H7 (cell line): ENCODE measurements at regions not wholly inside any gene's neighbourhood (a gene's known extent, or its start where the extent isn't known, plus 50 kb on each side); places are given as distances from the start of the nearest gene placed in this dataset.

ENCODE experiments used
- DNase-seq: peaks from one replicate; pipeline ENCODE4 v3.0.0; 2012
- H3K27me3 ChIP-seq: 2 replicates; pipeline ENCODE4 v1.6.0; 2011; ENCODE audit warnings: mild to moderate bottlenecking, low read length; ENCODE audit not compliant: control insufficient read depth, insufficient read depth
- H3K36me3 ChIP-seq: replicated peaks from 2 replicates; pipeline ENCODE4 v1.5.1; 2011; ENCODE audit warnings: low read length; ENCODE audit not compliant: control insufficient read depth, insufficient read depth
- H3K4me3 ChIP-seq: 2 replicates; pipeline ENCODE4 v1.5.1; 2011; ENCODE audit warnings: low read depth, mild to moderate bottlenecking, control low read depth, low read length, moderate library complexity; ENCODE audit not compliant: insufficient read depth

DNA sequence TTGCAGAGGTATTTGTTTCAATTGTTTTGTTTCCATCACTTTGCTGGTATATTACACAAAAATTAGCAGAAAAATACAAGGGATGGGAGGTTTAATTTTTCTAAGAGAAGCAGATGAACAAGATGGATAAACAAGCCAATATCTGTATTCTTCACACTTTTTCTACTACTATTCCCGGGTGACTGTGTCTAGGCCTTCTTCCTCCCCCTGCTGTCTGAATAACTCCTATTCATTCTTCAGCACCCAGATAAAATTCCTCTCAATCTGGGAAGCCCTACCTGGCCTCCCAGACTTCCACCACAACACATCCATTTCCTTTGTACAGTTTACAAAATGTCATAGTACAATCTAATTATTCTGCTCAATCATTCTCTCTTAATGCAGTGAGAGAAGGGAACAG lies 666.6 kb upstream of the TENM4 start:
- no peaks in the 10 kb centered on the region for H3K36me3 ChIP-seq
- DNase-seq: no peak
- H3K4me3 ChIP-seq: no peak overlapping the region
- H3K27me3 ChIP-seq: no peaks in the 10 kb centered on the region

DNA sequence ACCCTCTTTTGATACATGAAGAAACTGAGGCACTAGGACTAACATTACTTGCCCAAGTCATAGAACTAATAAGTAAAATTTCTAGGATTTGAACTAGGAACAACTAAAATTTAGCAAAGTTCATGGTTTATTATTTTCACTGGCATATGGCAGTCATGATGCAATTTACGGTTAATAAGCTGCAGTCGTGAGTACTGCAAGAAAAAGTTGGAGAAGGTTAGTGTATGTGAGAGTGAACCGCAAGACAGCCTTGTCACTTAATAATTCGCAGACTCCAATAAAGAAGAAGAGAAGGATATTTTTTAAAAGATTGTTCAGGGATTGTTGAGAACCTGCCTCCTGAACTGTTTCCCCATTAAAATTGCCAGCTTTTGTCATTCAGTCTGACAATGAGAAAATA lies 663.4 kb upstream of the TENM4 start:
- no peaks in the 10 kb centered on the region for H3K36me3 ChIP-seq
- H3K4me3 ChIP-seq: no peak overlapping the region
- DNase-seq: no peak
- H3K27me3 ChIP-seq: no peaks in the 10 kb centered on the region

DNA sequence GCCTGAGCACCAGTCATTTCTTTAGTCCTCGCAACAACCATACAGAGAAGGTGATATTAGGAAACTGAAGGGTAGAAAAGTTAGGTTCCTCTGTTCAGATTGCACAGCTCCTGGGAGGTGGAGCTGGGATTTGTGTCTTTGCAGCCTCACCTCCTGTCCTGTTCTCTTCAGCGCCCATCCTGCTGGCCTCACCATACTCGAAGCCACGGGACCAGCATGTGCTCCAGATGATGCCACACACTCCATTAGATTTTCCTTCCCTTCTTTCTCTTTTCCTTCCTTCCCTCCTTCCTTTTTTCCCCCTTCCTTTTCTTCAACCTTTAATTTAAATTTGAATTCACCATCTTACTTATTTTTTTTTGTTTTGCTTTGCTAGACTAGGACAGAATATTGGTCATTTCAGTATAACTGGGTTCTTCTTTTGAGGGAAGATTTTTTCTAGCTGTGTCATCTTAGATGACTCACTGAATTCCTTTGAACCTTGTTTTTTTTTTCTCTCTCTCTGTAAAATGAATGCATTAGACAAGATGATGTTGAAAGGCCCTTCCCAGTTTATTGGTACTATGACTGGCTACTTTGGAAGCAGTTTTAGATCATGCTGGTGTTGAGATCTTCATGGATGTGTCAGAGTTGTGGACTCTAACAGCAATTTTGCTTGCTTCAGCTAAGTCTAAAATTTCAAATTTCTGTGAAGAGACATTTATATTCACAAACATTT lies 662.5 kb upstream of the TENM4 start:
- Histone ChIP-seq H3K27me3 (no peaks in the 10 kb centered on the region), H3K4me3 (no peak overlapping the region), H3K36me3 (no peaks in the 10 kb centered on the region)
- DNase-seq: no peak

- Histone ChIP-seq H3K4me3 (no peak overlapping the region), H3K27me3 (no peaks in the 10 kb centered on the region), H3K36me3 (no peaks in the 10 kb centered on the region)
- DNase-seq: no peak
Measured at GRCh38 chr11:80097146-80097545, 656.3 kb upstream of the TENM4 start.

DNA sequence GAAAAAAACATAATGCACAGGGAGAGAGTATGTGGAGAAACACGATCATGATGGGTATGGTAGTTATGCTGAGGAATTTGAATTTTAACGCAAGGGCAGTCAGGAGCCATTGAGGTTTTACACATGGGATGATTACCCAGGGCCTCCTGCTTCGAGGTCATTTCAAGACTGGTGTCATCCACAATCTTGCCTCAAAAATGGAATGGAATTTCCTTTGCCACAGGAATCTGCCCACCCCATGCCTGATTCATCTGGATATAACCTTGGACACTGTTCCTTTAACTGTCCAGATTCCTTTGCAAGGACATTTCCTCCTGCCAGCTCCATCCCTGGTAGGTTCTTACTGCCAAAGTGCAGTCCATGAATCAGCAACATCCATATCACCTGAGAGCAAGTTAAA lies 655.9 kb upstream of the TENM4 start:
- H3K4me3 ChIP-seq: no peak overlapping the region
- no peaks in the 10 kb centered on the region for H3K27me3 ChIP-seq
- no peaks in the 10 kb centered on the region for H3K36me3 ChIP-seq
- DNase-seq: no peak

DNA sequence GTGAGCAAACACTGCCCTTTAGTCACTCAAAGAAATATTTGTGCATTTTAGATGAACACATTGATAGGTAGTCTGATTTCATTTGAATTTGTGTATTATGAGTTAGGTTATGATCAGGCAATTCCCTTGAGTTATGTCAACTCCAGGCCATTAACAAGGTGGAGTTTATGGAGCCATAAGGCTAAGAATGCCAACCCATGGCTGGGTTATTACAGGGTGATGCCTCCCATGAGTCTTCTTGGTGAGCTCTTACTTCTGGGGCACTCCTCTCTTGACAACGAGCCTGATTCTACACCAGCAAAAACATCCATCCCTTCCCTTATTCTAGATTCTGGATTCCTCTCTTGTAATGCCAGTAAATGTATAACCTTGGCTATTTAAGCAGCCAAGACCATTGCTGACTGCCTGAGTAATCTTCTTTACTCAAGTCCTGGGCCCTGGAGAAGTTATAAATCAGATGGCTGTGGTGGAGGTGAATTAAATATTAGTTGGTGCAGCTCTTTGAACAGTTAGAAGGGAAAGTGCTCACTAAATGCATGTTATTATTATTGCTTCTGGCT lies 645.7 kb upstream of the TENM4 start:
- no peak overlapping the region for H3K4me3 ChIP-seq
- DNase-seq: no peak
- no peaks in the 10 kb centered on the region for H3K36me3 ChIP-seq
- H3K27me3 ChIP-seq: no peaks in the 10 kb centered on the region

- H3K36me3 ChIP-seq: no peaks in the 10 kb centered on the region
- H3K4me3 ChIP-seq: no peak overlapping the region
- no peaks in the 10 kb centered on the region for H3K27me3 ChIP-seq
- DNase-seq: no peak
Measured at GRCh38 chr11:80085563-80085962, 644.7 kb upstream of the TENM4 start.

DNA sequence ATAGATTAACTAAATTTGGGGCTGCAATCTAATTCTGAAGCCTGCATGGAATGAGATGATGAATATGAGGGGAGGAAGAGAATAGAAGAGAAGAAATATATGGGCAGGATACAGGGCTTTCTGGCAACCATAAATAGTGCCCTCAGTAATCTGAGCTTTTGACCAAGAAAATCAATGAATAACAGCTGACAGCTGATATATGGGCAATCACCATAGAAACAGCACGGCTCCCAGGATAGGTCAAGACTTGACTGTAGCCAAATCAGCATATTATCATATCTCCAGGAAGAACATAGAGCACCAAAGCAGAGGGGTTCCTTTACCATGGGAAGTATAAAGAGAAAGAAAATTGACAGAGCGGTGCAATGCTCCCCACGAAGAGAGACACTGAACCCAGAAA lies 643.8 kb upstream of the TENM4 start:
- Histone ChIP-seq H3K4me3 (no peak overlapping the region), H3K27me3 (no peaks in the 10 kb centered on the region), H3K36me3 (no peaks in the 10 kb centered on the region)
- DNase-seq: no peak

GRCh38 chr11:80083531-80083951 lies 642.7 kb upstream of the TENM4 start:
- DNase-seq: no peak
- Histone ChIP-seq H3K4me3 (no peak overlapping the region), H3K36me3 (no peaks in the 10 kb centered on the region), H3K27me3 (no peaks in the 10 kb centered on the region)

DNA sequence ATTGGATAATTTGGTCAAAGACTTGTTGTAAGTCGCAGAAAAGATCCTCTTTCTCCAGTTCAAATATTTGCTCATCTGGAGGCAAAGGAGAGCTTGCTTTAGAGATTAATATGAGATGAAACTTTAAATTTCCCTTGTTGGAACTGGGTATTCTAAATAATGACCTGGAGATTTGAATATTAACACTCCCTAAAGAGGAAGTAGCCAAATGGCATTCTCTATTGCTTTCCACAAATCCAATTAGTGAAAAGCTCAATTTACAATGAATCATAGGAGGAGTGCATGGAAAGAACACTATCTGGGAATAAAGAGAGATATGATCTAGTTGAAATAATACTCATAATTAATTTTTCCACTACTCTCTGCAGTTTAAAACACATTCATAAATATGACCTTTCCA lies 641.6 kb upstream of the TENM4 start:
- no peaks in the 10 kb centered on the region for H3K36me3 ChIP-seq
- H3K4me3 ChIP-seq: no peak overlapping the region
- H3K27me3 ChIP-seq: no peaks in the 10 kb centered on the region
- no peak for DNase-seq

GRCh38 chr11:80077113-80077512 lies 636.3 kb upstream of the TENM4 start:
- no peak for DNase-seq
- no peak overlapping the region for H3K4me3 ChIP-seq
- no peaks in the 10 kb centered on the region for H3K27me3 ChIP-seq
- H3K36me3 ChIP-seq: no peaks in the 10 kb centered on the region

GRCh38 chr11:80074837-80075236 lies 634.0 kb upstream of the TENM4 start:
- H3K27me3 ChIP-seq: no peaks in the 10 kb centered on the region
- no peak overlapping the region for H3K4me3 ChIP-seq
- H3K36me3 ChIP-seq: no peaks in the 10 kb centered on the region
- no peak for DNase-seq

DNA sequence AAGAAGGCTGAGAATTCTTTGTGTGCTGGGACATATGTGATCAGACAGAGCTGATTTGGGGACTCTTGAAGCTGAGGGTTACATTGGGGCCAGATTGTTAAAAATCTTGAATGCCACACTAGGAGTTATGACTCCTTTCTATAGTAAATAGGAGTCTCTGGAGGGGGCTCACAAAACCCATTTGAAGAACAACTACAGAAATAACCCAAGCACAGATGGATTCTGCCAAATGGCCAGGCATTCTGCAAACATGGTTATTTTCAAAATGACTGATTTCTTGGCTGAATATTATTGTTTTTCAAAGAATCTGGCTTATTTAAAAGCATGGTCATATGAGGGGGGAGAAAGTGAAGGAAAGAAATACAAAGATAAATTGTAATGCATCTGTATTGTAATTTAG lies 625.5 kb upstream of the TENM4 start:
- no peak overlapping the region for H3K4me3 ChIP-seq
- no peak for DNase-seq

DNA sequence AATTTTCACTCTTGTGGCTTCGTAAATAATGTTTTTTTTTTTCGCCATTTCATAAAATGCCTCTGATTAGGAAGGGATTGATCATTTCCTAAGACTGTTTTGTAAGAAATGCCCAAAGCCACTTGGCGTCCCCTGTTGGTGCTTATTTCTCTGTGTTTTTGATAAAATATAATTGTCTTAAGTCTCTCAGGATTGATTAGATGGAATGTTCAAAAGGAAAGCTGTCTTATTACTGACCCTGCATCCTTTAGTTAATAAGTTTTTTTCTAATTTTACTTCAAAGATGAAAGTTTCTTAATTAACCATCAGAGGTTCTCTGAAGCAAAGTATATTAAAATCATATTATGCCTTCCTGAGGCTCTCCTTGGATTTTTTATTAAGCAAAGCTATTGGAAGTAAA lies 624.3 kb upstream of the TENM4 start:
- no peak overlapping the region for H3K4me3 ChIP-seq
- no peaks in the 10 kb centered on the region for H3K27me3 ChIP-seq
- no peaks in the 10 kb centered on the region for H3K36me3 ChIP-seq
- DNase-seq: no peak

More for the DNA sequence above, 625.5 kb upstream of the TENM4 start:
- no peaks in the 10 kb centered on the region for H3K36me3 ChIP-seq
- no peaks in the 10 kb centered on the region for H3K27me3 ChIP-seq

GRCh38 chr11:80061056-80061455 lies 620.2 kb upstream of the TENM4 start:
- no peak for DNase-seq
- Histone ChIP-seq H3K4me3 (no peak overlapping the region), H3K27me3 (no peaks in the 10 kb centered on the region), H3K36me3 (no peaks in the 10 kb centered on the region)
